Ovary (tissue), 3 donors: ENCODE measurements at regions not wholly inside any gene's neighbourhood (a gene's known extent, or its start where the extent isn't known, plus 50 kb on each side); places are given as distances from the start of the nearest gene placed in this dataset.
"Not testable (repeated sequence)": the region's sequence is repeated elsewhere in the genome, so short reads cannot be mapped to it uniquely, and the experiment has no call there.

Experiments used
- CTCF ChIP-seq, 3 donors: fragments of 450-650 bp in 2 of 3; fragments of 200-600 bp in 1 of 3; IDR thresholded peaks; one replicate each; pipeline versions ENCODE4 v1.5.1 to v1.8.0; 2016 to 2022; ENCODE audit warnings: antibody characterized with exemption in 3 of 3, mild to moderate bottlenecking in 1 of 3
- EP300 ChIP-seq: sonication (generic); formaldehyde crosslinking; IDR thresholded peaks from one replicate; pipeline ENCODE4 v1.6.1; 2017; ENCODE audit warnings: antibody characterized with exemption
- donor health status: DM: no; HTN: no; CAD: no.

GRCh38 chrX:141066263-141066662 is 63.9 kb downstream of the SPANXB1 start:
- not testable (repeated sequence) for TF ChIP-seq CTCF (IDR thresholded peaks at IDR 0.05); EP300
